ENCODE measurements at regions not wholly inside any gene's neighbourhood (a gene's known extent, or its start where the extent isn't known, plus 50 kb on each side); places are given as distances from the start of the nearest gene placed in this dataset.
"Not testable (repeated sequence)": the region's sequence is repeated elsewhere in the genome, so short reads cannot be mapped to it uniquely, and the experiment has no call there.

DNA sequence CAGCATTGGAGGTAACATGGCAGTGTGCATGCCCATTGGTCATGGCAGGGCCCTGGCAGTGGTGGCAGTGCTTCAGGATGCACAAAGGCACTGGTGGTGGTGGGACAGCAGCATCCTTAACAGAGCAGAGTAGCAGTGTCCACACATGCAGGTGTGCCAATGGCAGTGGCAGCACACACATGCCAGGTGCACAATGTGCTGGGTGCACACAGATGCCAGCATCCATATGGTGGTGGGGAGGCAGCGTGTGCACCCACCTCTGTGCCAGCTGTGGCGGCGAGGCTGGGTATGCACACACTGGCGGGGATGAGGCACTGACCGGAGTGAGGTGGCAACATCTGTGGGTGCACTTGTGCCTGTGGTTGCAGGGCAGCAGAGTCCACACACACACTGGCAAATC is 150.6 kb downstream of the SI start:
- no peak for DNase-seq

DNA sequence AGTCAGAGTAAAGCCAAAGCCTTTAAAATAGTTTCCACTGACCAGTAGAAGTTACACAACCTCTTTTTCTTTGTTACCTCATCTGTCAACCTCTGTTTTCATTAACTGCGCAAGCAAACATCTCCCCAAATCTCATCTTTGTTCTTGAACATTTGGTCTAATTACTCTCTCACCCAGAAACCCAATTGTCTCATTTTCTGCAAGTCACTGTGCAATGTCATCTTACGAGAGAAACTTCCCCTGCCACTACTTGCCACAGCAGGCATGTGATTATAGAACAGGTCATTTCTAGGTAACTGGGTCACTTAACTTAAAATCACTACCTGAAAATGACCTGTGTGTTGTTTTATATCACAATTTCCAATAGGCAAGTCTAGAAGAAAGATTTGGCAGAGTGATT is 159.4 kb downstream of the SI start:
- DNase-seq, result no peak

DNA sequence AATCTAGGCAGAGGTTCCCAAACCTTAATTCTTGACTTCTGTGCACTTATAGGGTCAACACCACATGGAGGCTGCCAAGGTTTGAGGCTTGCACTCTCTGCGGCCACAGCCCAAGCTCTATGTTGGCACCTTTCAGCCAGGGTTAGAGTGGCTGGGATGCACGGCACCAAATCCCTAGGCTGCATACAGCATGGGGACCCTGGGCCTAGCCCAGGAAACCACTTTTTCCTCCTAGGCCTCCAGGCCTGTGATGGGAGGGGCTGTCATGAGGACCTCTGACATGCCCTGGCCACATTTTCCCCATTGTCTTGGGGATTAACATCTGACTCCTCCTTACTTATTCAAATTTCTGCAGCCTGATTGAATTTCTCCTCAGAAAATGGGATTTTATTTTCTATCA is 165.4 kb downstream of the SI start:
- no peak for DNase-seq

- no peak for DNase-seq
Measured at GRCh38 chr3:164903820-164904451, 174.4 kb downstream of the SI start.

- DNase-seq, result no peak
Measured at GRCh38 chr3:164897342-164897741, 181.0 kb downstream of the SI start.

DNA sequence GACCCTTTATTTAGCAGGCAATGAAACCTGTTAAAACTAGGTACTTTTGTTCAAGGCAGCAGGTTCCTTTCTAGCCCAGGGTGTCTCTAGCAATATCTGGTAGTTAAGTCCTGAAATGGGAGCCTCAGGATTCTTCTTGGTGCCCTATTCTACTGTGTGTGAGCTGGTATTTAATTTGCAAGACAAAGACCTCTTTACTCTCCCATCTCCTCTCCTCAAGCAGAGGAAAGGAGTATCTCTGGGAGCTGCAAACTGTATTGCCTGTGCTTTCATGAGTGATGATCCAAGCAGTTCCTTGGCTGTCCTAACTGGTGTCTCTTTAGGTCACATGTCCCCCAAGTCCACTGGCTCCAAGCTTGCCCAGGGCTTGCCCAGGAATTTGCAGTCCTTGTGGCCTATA is 188.2 kb downstream of the SI start:
- DNase-seq, result no peak

DNA sequence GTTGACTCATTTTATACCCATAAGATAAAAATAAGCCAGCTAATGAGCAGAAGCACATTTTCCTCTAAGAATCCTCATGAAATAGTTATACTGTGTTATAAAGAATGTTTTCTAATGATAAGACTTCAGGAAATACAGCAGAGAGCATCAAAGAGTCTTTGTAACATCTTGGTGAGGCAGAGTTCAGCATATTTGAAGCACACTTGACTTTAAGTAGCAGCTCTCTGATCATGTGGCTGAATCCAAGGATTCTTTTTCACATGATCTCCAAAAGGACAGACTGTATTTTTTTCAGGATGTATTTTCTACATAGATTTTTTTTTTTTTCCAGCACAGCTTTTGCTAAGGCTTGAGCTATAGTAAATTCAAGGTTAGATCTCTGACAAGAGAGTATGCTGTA is 195.1 kb downstream of the SI start:
- DNase-seq, result no peak

GRCh38 chr3:164879201-164879600 is 199.1 kb downstream of the SI start:
- DNase-seq, result no peak

DNA sequence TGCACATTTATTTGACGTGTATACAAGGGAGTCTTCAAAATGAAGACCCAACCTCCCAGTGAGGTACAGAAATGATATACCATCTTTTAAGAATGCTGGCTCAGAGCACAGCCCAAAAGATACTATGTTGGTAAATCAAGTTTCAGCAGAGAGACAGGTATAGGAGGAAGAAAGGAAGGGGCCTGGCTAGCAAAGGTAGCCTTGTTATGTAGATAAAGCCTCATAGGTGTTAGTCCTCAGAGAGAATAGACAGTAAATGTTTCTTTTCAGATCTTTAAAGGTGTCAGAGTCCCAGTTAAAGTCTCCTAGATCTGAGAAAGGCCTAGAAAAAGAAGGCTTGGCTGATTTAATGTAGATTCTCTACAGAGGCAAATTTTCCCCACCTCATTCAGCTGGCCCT is 213.8 kb downstream of the SI start:
- no peak for DNase-seq

DNA sequence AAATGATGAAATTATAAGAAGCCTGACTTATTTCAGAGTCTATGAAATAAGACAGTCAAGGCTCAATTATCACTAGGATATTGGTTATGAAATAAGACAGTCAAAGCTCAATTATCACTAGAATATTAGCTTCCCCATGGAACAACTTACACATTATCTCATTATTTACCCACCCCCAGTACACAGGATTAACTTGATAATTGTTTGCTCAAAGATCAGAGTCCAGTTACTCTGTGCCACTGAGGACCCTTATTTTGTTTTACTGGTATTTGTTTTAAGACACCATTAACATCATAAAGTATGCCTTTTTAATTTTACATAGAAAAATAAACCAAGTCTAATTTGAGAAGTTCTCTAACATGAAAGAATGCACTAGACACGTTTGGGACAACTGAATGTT is 225.4 kb downstream of the SI start:
- DNase-seq, result no peak

GRCh38 chr3:164851905-164852304 is 226.4 kb downstream of the SI start:
- DNase-seq, result no peak

GRCh38 chr3:164851204-164851603 is 227.1 kb downstream of the SI start:
- DNase-seq, result no peak

DNA sequence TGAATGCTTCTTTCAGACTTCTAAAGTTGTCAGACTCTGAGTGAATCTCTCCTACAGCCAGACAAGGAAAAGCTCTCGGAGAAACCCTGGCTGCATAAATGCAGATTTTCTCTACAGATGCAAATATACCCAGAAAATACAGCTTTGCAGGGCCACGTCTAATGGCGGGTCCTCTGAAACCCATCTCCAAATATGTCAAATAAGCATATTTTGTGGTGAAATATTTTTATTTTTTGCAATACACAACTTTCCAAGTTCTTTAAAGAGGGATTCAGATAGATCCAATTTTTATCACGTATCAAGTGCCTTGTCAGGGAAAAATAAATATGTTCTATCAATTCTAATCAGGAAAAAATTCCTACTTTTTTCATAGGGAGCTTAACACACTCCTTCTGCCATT is 229.4 kb downstream of the SI start:
- no peak for DNase-seq

GRCh38 chr3:164845739-164846138 is 232.6 kb downstream of the SI start:
- no peak for DNase-seq

DNA sequence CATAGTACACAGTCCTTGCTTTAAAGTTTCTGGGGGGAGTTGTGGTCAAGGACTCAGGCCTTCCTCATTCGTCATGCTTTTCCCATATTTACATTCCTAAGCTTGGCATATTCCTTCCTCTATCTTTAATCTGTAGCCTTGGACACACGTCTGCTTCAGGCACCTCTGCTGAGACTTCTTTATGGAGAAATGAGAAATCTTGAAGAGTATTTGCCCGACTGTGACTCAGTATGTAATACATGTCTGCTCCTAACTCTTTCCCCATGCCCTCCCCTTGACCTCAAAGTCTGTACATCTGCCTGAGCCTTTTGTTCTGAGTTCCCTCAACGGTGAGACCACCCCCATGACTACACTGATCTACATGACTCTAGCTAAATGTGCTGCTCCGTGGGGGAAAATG is 246.1 kb downstream of the SI start:
- DNase-seq, result no peak

- DNase-seq, result no peak
Measured at GRCh38 chr3:164818318-164818717, 260.0 kb downstream of the SI start.

DNA sequence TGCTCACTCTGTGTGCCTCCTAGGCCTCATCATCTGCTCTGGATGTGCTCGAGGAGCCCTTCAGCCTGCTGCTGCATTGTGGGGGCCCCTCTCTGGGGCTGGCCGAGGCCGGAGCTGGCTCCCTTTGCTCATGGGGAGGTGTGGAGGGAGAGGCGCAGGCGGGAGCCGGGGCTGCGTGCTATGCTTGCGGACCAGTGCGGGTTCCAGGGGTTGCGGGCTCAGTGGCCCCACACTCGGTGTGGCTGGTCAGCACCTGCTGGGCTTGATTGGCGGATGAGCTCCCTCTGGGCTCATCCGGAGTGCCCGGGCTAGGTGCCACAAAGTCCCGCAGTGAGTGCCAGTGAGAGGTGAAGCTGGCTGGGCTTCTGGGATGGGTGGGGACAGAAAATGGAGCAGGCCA is 264.2 kb downstream of the SI start:
- DNase-seq, result no peak

DNA sequence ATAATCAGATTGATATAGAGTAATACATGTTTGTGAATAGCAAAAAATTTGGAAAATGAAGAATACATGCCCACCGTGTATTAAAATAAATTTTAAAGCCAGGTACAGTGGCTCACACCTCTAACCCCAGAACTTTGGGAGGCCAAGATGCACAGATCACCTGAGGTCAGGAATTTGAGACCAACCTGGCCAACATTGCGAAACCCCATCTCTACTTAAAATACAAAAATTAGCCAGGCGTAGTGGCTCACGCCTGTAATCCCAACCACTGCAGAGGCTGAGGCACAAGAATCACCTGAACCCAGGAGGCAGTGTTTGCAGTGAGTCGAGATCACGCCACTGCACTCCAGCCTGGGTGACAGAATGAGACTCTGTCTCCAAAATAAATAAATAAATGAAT is 266.3 kb downstream of the SI start:
- DNase-seq, result no peak

- DNase-seq, result no peak
Measured at GRCh38 chr3:164806188-164806587, 272.1 kb downstream of the SI start.

GRCh38 chr3:164794099-164794498 is 284.2 kb downstream of the SI start:
- no peak for DNase-seq

- no peak for DNase-seq
Measured at GRCh38 chr3:164791263-164791662, 287.0 kb downstream of the SI start.

- not testable (repeated sequence) for DNase-seq
Measured at GRCh38 chr3:164784407-164784806, 293.9 kb downstream of the SI start.

DNA sequence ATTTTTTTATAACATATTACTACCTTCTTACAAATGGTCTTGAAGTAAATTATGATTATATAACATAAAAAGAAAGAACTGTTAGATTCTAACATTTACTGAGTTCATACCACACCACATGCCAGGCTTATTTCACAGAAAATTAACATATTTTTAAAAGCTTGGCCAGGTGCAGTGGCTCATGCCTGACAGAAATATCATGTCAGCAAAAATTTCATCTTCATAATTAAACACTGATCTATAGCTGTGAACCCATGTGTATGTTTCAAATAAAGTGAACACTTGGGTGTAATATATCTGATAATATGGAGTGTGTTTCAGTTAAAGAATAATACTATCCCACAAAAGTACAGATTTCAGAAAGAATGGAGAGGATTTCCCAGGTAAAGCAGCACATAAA is 296.5 kb downstream of the SI start:
- DNase-seq, result no peak

DNA sequence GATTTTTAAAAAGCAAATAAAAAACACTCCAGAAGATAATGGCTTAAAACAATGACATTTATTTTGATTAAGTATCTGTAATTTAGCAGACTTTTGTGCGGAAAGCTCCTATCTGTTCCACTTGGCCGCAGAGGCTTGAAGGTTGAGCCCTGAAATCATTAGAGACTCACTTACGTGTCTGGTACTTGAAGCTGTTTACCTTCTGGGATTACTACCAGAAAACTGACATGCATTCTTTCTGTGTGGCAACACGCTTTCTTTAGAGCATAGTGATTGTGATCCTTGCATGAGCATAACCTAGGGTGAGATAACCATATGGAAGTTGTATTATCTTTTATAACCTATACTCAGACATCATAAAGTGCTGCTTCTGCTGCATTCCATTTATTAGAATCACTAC is 298.5 kb downstream of the SI start:
- no peak for DNase-seq

DNA sequence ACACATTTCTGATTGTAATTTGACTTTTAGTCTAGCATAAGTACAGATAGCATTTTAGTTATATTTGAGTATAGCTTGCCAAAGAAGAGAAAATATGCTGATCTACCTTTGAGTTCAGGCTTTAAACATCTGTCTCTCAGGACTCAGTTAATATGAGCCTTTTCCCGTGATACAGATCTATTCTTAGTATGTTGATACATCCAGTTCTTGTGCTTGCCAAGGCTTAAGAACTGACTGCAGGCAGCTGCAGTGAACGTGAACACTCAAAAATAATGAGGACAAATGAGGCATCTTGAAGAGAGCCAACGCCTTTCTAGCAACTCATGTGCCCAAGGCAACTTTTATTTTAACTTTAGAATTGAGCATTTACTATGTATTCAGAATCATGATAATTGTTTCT is 325.5 kb downstream of the SI start:
- no peak for DNase-seq

DNA sequence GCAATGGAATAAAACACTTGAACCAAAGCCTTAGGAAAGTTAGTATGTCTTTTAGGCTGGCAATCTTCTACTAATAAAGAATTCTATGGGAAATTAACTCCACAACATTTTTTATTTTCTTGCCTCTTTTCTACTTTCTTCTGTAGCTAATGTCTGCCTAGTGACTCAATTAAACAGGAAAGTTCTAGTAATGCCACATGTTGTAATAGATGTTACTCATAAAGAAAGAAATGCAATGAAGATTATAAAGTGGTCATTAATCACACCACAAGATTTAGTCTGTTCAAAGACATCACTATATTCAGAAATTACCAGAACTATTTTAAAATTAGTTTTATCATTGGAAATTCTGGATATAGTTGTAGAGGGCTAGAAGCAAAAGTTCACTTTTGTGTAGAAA is 329.7 kb downstream of the SI start:
- DNase-seq, result no peak
